Panc1 (cell line): ENCODE measurements at regions not wholly inside any gene's neighbourhood (a gene's known extent, or its start where the extent isn't known, plus 50 kb on each side); places are given as distances from the start of the nearest gene placed in this dataset.
"Not testable (repeated sequence)": the region's sequence is repeated elsewhere in the genome, so short reads cannot be mapped to it uniquely, and the experiment has no call there.

ENCODE experiments used
- ATAC-seq: fragments of 200-7000 bp; cut with Tn5 transposase; 2 replicates; pipeline ENCODE4 v1.9.1; 2020; ENCODE audit warnings: mild to moderate bottlenecking, moderate library complexity
- BruUV-seq: library from RNA; stranded (reverse); fragments of 400-500 nt; replicated peaks from 2 replicates; lab custom pipeline; 2021; lab: Mats Ljungman, UMichigan
- CTCF ChIA-PET: fragments of 300-600 bp; sonication (Branson Sonifier 250); formaldehyde crosslinking; loops from one replicate; lab custom pipeline; 2022; ENCODE audit warnings: antibody characterized with exemption; lab: Charles Lee
- POLR2A ChIA-PET: fragments of 300-600 bp; sonication (Branson Sonifier 250); formaldehyde crosslinking; loops from one replicate; lab custom pipeline; 2022; ENCODE audit warnings: antibody characterized with exemption; lab: Charles Lee
- DNase-seq: peaks from one replicate; pipeline ENCODE4 v3.0.0-alpha.2; 2010; ENCODE audit warnings: low read depth, low spot score
- H3K27ac ChIP-seq: 2 replicates; pipeline ENCODE4 v1.5.1; 2011; ENCODE audit warnings: mild to moderate bottlenecking, low read length, inconsistent platforms
- H3K27me3 ChIP-seq: fragments of 200-500 bp; sonication (Bioruptor generic); 2 replicates; pipeline ENCODE4 v1.6.0; 2014; ENCODE audit warnings: low read length, inconsistent platforms; ENCODE audit not compliant: control insufficient read depth, insufficient read depth
- H3K36me3 ChIP-seq: fragments of 200-500 bp; sonication (Bioruptor generic); 2 replicates; pipeline ENCODE4 v1.5.1; 2014; ENCODE audit warnings: inconsistent platforms, mild to moderate bottlenecking, low read length, moderate library complexity; ENCODE audit not compliant: control insufficient read depth, insufficient read depth
- H3K4me1 ChIP-seq: 2 replicates; pipeline ENCODE4 v1.5.1; 2011; ENCODE audit warnings: inconsistent platforms, mild to moderate bottlenecking, low read length, moderate library complexity; ENCODE audit not compliant: control insufficient read depth, insufficient read depth
- H3K4me3 ChIP-seq, 2 experiments: 2 replicates each; pipeline ENCODE4 v1.5.1; 2011 to 2012; ENCODE audit warnings: low read depth in 2 of 2, low read length in 2 of 2, mild to moderate bottlenecking in 2 of 2, inconsistent platforms in 1 of 2, moderate library complexity in 1 of 2
- H3K9me3 ChIP-seq: fragments of 200-500 bp; sonication (Bioruptor generic); 2 replicates; pipeline ENCODE4 v1.5.1; 2014; ENCODE audit warnings: low read depth, mild to moderate bottlenecking, inconsistent platforms, low read length, moderate library complexity; ENCODE audit not compliant: control insufficient read depth, insufficient read depth
- CTCF ChIP-seq: fragments of 450-650 bp; IDR thresholded peaks from 2 replicates; pipeline ENCODE4 v1.5.1; 2017; ENCODE audit warnings: mild to moderate bottlenecking
- POLR2AphosphoS5 ChIP-seq: IDR thresholded peaks from 2 replicates; pipeline ENCODE4 v1.6.1; 2012; ENCODE audit warnings: mild to moderate bottlenecking, low read depth, low read length, moderate library complexity
- REST ChIP-seq, 2 experiments: IDR thresholded peaks; 2 replicates each; pipeline ENCODE4 v1.6.1; 2011 to 2012; ENCODE audit warnings: low read depth in 2 of 2, control low read depth in 1 of 2, low read length in 1 of 2, mild to moderate bottlenecking in 1 of 2, moderate library complexity in 1 of 2; ENCODE audit not compliant: insufficient read depth in 1 of 2
- SIN3A ChIP-seq: IDR thresholded peaks from 2 replicates; pipeline ENCODE4 v1.6.1; 2012; ENCODE audit warnings: low read depth, mild to moderate bottlenecking, low read length, moderate library complexity, borderline replicate concordance; ENCODE audit not compliant: insufficient read depth
- TCF7L2 ChIP-seq: IDR thresholded peaks from 2 replicates; pipeline ENCODE4 v1.6.1; 2011; ENCODE audit warnings: mild to moderate bottlenecking, low read depth, low read length, inconsistent platforms
- in situ Hi-C: cut with HindIII; loops from 2 replicates; pipeline ENCODE4 v1.10.0; 2016; ENCODE audit warnings: low sequenced_read_pairs, low pct_unique_long_range_greater_than_20kb
- intact Hi-C: fragments of 100-400 bp; cut with micrococcal nuclease; formaldehyde crosslinking; loops from one replicate; pipeline ENCODE4 v1.10.0; 2022; ENCODE audit not compliant: unreplicated experiment

- no peak overlapping the region for H3K4me3 ChIP-seq
- peak; percentile 42 for DNase-seq
Observed at GRCh38 chr4:125198916-125199315, 115.8 kb upstream of the FAT4 start.

GRCh38 chr4:125191874-125192459, 122.8 kb upstream of the FAT4 start:
- ATAC-seq, BruUV-seq, intact Hi-C loops, CTCF ChIA-PET, H3K27ac ChIP-seq, H3K4me1 ChIP-seq, POLR2A ChIA-PET, H3K27me3 ChIP-seq, H3K36me3 ChIP-seq, H3K9me3 ChIP-seq, DNase-seq, H3K4me3 ChIP-seq, in situ Hi-C loops: not testable (repeated sequence)

More at GRCh38 chr4:125198916-125199315, 115.8 kb upstream of the FAT4 start:
- Histone ChIP-seq H3K9me3 (no peaks in the 10 kb centered on the region), H3K36me3 (no peaks in the 10 kb centered on the region), H3K27ac (no peak overlapping the region), H3K27me3 (no peaks in the 10 kb centered on the region), H3K4me1 (no peaks in the 10 kb centered on the region)
- ChIA-PET POLR2A (no interaction called here), CTCF (no interaction called here)
- in situ Hi-C loops (no loop called here), intact Hi-C loops (no loop called here)
- ATAC-seq = no peak
- no TSS peak for BruUV-seq
- TF ChIP-seq POLR2AphosphoS5 = no peak

- Histone ChIP-seq H3K27me3 (no peaks in the 10 kb centered on the region), H3K4me1 (no peaks in the 10 kb centered on the region), H3K9me3 (no peaks in the 10 kb centered on the region), H3K4me3 (no peak overlapping the region), H3K27ac (no peak overlapping the region), H3K36me3 (no peaks in the 10 kb centered on the region)
- POLR2A ChIA-PET = no interaction called here
- BruUV-seq = no TSS peak
- in situ Hi-C loops (no loop called here), intact Hi-C loops (no loop called here)
- DNase-seq (no peak), ATAC-seq (no peak)
- CTCF ChIA-PET = no interaction called here
- no peak for TF ChIP-seq SIN3A
- TF ChIP-seq REST (IDR thresholded peaks at IDR 0.05; ENCODE audit: insufficient read depth in 1 of 2, low read depth in 2 of 2, low read length in 1 of 2) = no peak
- no peak for TF ChIP-seq POLR2AphosphoS5
- TF ChIP-seq CTCF = no peak
- no peak for TF ChIP-seq TCF7L2
Observed at GRCh38 chr4:125191232-125191631, 123.5 kb upstream of the FAT4 start.
